Stimulated activated CD8-positive, alpha-beta memory T cell treated with anti-CD3 and anti-CD28 coated beads, Interleukin-2, amount 100 ng/mL, for 1 hour (primary cell): ENCODE measurements at regions not wholly inside any gene's neighbourhood (a gene's known extent, or its start where the extent isn't known, plus 50 kb on each side); places are given as distances from the start of the nearest gene placed in this dataset.

Experiments used
- DNase-seq, 2 donors: peaks; one replicate each; pipeline ENCODE4 v3.0.0-alpha.2; 2020; ENCODE audit warnings: low read depth in 2 of 2

GRCh38 chr22:49158741-49159564, 668.7 kb downstream of the BRD1 start:
- DNase-seq = no peak

GRCh38 chr22:49157529-49158339, 669.9 kb downstream of the BRD1 start:
- no peak for DNase-seq

- no peak for DNase-seq
These were observed 670.9 kb downstream of the BRD1 start for GRCh38 chr22:49156662-49157285.

GRCh38 chr22:49155770-49156580, 671.7 kb downstream of the BRD1 start:
- DNase-seq = no peak

- no peak for DNase-seq
These were observed 672.5 kb downstream of the BRD1 start for GRCh38 chr22:49155039-49155769.

GRCh38 chr22:49154433-49154832, 673.2 kb downstream of the BRD1 start:
- no peak for DNase-seq

- DNase-seq = no peak
These were observed 673.8 kb downstream of the BRD1 start for GRCh38 chr22:49153921-49154320.

- no peak for DNase-seq
These were observed 674.5 kb downstream of the BRD1 start for GRCh38 chr22:49152939-49153770.

GRCh38 chr22:49152127-49152938, 675.3 kb downstream of the BRD1 start:
- DNase-seq = no peak

GRCh38 chr22:49151256-49152126, 676.2 kb downstream of the BRD1 start:
- no peak for DNase-seq

- no peak for DNase-seq
These were observed 676.9 kb downstream of the BRD1 start for GRCh38 chr22:49150801-49151221.

GRCh38 chr22:49149721-49150608, 677.7 kb downstream of the BRD1 start:
- DNase-seq = no peak

GRCh38 chr22:49148895-49149418, 678.7 kb downstream of the BRD1 start:
- no peak for DNase-seq

GRCh38 chr22:49147617-49148175, 680.0 kb downstream of the BRD1 start:
- no peak for DNase-seq

GRCh38 chr22:49147171-49147570, 680.5 kb downstream of the BRD1 start:
- no peak for DNase-seq

GRCh38 chr22:49146511-49146910, 681.2 kb downstream of the BRD1 start:
- DNase-seq = no peak

- DNase-seq = no peak
These were observed 683.9 kb downstream of the BRD1 start for GRCh38 chr22:49143812-49144211.
